Loucy (cell line): ENCODE measurements at regions not wholly inside any gene's neighbourhood (a gene's known extent, or its start where the extent isn't known, plus 50 kb on each side); places are given as distances from the start of the nearest gene placed in this dataset.

Source experiments
- EZH2phosphoT487 ChIP-seq: fragments of 200-600 bp; IDR thresholded peaks from 2 replicates; pipeline ENCODE4 v1.6.1; 2018; ENCODE audit warnings: antibody characterized with exemption, mild to moderate bottlenecking, moderate library complexity, borderline replicate concordance
- TF ChIP-seq, protein P1 (sequence below): fragments of 200-600 bp; sonication (generic); conservative IDR thresholded peaks from 2 replicates; pipeline ENCODE4 v1.5.1; 2014; ENCODE audit warnings: mild to moderate bottlenecking, antibody characterized with exemption, low read length

DNA sequence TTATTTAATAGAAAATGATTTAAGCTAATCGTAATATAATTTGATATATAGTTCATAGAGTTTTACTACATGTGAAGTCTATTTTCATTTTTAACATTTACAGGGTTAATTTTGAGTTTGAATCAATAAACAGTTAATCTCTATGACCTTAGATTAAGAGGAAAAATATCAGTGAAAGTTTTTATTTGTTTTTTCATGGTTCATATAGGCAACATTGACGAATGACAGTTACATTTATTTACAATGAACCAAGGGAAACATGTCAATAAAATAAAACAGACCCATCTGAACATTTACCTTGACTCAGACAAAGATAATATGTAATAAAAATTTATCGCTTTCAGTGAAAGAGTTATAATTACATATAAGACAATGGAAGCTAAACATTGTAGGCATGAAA lies 346.6 kb upstream of the SLITRK5 start:
- TF ChIP-seq, protein P1, sequence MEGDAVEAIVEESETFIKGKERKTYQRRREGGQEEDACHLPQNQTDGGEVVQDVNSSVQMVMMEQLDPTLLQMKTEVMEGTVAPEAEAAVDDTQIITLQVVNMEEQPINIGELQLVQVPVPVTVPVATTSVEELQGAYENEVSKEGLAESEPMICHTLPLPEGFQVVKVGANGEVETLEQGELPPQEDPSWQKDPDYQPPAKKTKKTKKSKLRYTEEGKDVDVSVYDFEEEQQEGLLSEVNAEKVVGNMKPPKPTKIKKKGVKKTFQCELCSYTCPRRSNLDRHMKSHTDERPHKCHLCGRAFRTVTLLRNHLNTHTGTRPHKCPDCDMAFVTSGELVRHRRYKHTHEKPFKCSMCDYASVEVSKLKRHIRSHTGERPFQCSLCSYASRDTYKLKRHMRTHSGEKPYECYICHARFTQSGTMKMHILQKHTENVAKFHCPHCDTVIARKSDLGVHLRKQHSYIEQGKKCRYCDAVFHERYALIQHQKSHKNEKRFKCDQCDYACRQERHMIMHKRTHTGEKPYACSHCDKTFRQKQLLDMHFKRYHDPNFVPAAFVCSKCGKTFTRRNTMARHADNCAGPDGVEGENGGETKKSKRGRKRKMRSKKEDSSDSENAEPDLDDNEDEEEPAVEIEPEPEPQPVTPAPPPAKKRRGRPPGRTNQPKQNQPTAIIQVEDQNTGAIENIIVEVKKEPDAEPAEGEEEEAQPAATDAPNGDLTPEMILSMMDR: no peak
- TF ChIP-seq EZH2phosphoT487: no peak
